ENCODE measurements at regions not wholly inside any gene's neighbourhood (a gene's known extent, or its start where the extent isn't known, plus 50 kb on each side); places are given as distances from the start of the nearest gene placed in this dataset.

DNA sequence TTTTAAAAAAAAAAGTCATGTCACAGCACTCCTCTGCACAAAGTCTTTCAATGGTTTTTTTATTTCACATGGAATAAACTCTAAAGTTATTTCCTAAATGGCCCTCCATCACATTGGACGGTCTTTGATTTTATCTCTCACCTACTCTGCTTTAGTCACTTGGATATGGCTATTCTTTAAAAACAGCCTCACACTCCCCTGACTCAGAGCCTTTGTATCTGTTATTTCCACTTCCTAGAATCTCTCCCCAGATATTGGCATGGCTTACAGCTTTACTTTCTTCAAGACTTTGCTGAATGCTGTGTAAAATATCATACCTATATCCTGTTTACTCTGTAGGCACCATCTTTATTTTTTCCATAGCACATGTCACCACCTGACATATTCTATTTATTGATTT lies 194.7 kb upstream of the MCHR2 start:
- no peak overlapping the region for H3K27ac ChIP-seq
- TF ChIP-seq ZFX (IDR thresholded peaks at IDR 0.05) = no peak
- TF ChIP-seq, protein P1, sequence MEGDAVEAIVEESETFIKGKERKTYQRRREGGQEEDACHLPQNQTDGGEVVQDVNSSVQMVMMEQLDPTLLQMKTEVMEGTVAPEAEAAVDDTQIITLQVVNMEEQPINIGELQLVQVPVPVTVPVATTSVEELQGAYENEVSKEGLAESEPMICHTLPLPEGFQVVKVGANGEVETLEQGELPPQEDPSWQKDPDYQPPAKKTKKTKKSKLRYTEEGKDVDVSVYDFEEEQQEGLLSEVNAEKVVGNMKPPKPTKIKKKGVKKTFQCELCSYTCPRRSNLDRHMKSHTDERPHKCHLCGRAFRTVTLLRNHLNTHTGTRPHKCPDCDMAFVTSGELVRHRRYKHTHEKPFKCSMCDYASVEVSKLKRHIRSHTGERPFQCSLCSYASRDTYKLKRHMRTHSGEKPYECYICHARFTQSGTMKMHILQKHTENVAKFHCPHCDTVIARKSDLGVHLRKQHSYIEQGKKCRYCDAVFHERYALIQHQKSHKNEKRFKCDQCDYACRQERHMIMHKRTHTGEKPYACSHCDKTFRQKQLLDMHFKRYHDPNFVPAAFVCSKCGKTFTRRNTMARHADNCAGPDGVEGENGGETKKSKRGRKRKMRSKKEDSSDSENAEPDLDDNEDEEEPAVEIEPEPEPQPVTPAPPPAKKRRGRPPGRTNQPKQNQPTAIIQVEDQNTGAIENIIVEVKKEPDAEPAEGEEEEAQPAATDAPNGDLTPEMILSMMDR (conservative IDR thresholded peaks at IDR 0.05) = no peak

DNA sequence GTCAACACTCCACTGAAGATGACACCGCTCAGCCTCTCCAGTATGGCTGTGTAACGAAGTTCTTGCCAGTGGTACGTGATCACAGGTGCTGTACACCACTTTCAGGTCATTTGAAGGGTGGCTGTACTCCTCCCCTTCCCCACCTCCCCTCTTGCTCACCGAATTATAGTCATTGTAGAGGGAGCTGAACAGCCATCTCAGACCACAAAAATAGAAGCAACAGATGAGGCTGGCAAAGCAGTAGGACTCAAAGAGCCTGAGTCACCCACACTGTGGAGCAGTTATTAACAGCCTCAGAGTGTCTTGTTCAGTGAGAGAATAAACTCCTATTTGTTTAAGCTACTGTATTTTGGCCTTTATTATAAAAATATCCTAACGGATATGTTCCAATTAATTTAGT lies 192.5 kb upstream of the MCHR2 start:
- H3K27ac ChIP-seq = no peak overlapping the region
- no peak for TF ChIP-seq ZFX (IDR thresholded peaks at IDR 0.05)
- TF ChIP-seq, protein P1 (conservative IDR thresholded peaks at IDR 0.05) = no peak

- no peak for TF ChIP-seq ZFX (IDR thresholded peaks at IDR 0.05)
- TF ChIP-seq, protein P1 (conservative IDR thresholded peaks at IDR 0.05) = no peak
- no peak overlapping the region for H3K27ac ChIP-seq
These were observed 191.6 kb upstream of the MCHR2 start for GRCh38 chr6:100185615-100186014.

DNA sequence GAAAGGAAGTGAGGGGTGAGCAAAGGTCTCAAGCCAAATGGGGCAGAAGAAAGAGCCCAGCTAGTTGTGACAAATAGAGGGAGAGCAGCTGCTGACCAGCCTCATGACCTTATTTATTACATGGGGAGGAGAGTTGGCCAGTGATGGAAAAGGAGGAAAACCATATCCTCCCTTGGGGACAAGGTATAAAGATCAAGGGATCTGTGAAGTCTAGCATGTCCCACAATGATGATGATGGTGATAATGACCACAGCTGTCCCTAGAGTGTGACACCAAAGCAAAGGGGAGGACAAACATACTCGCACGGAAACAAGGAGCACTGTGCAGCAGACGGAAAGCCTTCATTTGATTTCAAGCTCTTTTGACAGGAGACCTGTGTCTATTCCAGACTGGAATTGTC lies 190.4 kb upstream of the MCHR2 start:
- no peak overlapping the region for H3K27ac ChIP-seq
- TF ChIP-seq, protein P1 (conservative IDR thresholded peaks at IDR 0.05) = no peak
- TF ChIP-seq ZFX (IDR thresholded peaks at IDR 0.05) = no peak

DNA sequence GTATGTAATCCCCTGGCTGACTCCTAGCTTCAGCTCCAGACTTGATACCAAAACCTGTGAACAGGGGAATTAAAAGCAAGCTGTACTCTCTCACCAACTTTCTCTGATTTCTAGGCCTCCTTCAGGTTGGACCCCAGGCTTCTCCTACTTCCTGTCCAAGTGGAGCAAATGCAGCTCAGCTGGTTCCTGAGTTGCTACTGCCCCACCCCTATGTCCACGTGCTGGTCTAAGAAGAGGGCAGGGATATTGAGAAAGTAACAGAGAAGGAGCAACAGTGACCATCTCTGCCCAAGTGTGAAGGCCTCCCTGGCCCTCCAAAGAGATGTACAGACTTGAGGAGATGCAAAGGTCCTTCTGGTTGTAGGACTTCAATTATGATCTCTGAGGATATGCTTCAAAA lies 188.3 kb upstream of the MCHR2 start:
- TF ChIP-seq, protein P1 (conservative IDR thresholded peaks at IDR 0.05) = no peak
- no peak for TF ChIP-seq ZFX (IDR thresholded peaks at IDR 0.05)
- H3K27ac ChIP-seq = no peak overlapping the region

- TF ChIP-seq, protein P1 (conservative IDR thresholded peaks at IDR 0.05) = no peak
- no peak for TF ChIP-seq ZFX (IDR thresholded peaks at IDR 0.05)
- H3K27ac ChIP-seq = no peak overlapping the region
These were observed 187.3 kb upstream of the MCHR2 start for GRCh38 chr6:100181309-100181708.

- TF ChIP-seq ZFX (IDR thresholded peaks at IDR 0.05) = no peak
- TF ChIP-seq, protein P1 (conservative IDR thresholded peaks at IDR 0.05) = no peak
- no peak overlapping the region for H3K27ac ChIP-seq
These were observed 185.6 kb upstream of the MCHR2 start for GRCh38 chr6:100179576-100179975.
